PC-3 (cell line): ENCODE measurements at regions not wholly inside any gene's neighbourhood (a gene's known extent, or its start where the extent isn't known, plus 50 kb on each side); places are given as distances from the start of the nearest gene placed in this dataset.
"Not testable (repeated sequence)": the region's sequence is repeated elsewhere in the genome, so short reads cannot be mapped to it uniquely, and the experiment has no call there.

ENCODE experiments used
- ATAC-seq: fragments of 200-7000 bp; cut with Tn5 transposase; 2 replicates; pipeline ENCODE4 v1.9.1; 2020; ENCODE audit warnings: mild to moderate bottlenecking, moderate library complexity
- BruUV-seq: library from RNA; stranded (reverse); fragments of 400-500 nt; replicated peaks from 2 replicates; lab custom pipeline; 2021; lab: Mats Ljungman, UMichigan
- CTCF ChIA-PET: fragments of 300-600 bp; sonication (Branson Sonifier 250); formaldehyde crosslinking; loops from one replicate; lab custom pipeline; 2022; ENCODE audit warnings: antibody characterized with exemption; lab: Charles Lee
- POLR2A ChIA-PET: fragments of 300-600 bp; sonication (Branson Sonifier 250); formaldehyde crosslinking; loops from one replicate; lab custom pipeline; 2022; ENCODE audit warnings: antibody characterized with exemption; ENCODE audit not compliant: unreplicated experiment; lab: Charles Lee
- DNase-seq: peaks from one replicate; pipeline ENCODE4 v3.0.0-alpha.2; 2015
- H2AFZ ChIP-seq: fragments of 300-600 bp; sonication (generic); 2 replicates; pipeline ENCODE4 v1.6.0; 2016; ENCODE audit warnings: antibody characterized with exemption, low read length
- H3F3A ChIP-seq: fragments of 300-600 bp; sonication (generic); one replicate; pipeline ENCODE4 v1.6.0; 2017; ENCODE audit warnings: antibody characterized with exemption, low read length, control low read depth, mild to moderate bottlenecking; ENCODE audit not compliant: unreplicated experiment
- H3K27ac ChIP-seq: fragments of 300-600 bp; sonication (generic); 2 replicates; pipeline ENCODE4 v1.5.1; 2016; ENCODE audit warnings: mild to moderate bottlenecking, low read length
- H3K27me3 ChIP-seq: fragments of 300-600 bp; sonication (generic); 2 replicates; pipeline ENCODE4 v1.6.1; 2016; ENCODE audit warnings: low read length, mixed read lengths
- H3K36me3 ChIP-seq: fragments of 300-600 bp; sonication (generic); 2 replicates; pipeline ENCODE4 v1.6.1; 2016; ENCODE audit warnings: low read depth, mixed run types, low read length, mixed read lengths
- H3K4me1 ChIP-seq: fragments of 300-600 bp; sonication (generic); 2 replicates; pipeline ENCODE4 v1.5.1; 2016; ENCODE audit warnings: low read length; ENCODE audit not compliant: insufficient read depth
- H3K4me2 ChIP-seq: fragments of 300-600 bp; sonication (generic); 2 replicates; pipeline ENCODE4 v1.6.0; 2016; ENCODE audit warnings: low read length
- H3K4me3 ChIP-seq: fragments of 300-600 bp; sonication (generic); 2 replicates; pipeline ENCODE4 v1.5.1; 2016; ENCODE audit warnings: mild to moderate bottlenecking, low read length, mixed read lengths
- H3K79me2 ChIP-seq: fragments of 300-600 bp; sonication (generic); 2 replicates; pipeline ENCODE4 v1.6.1; 2017; ENCODE audit warnings: low read length, mixed read lengths
- H3K9ac ChIP-seq: fragments of 300-600 bp; sonication (generic); 2 replicates; pipeline ENCODE4 v1.6.0; 2016; ENCODE audit warnings: mild to moderate bottlenecking, low read length
- H3K9me2 ChIP-seq: fragments of 300-600 bp; sonication (generic); replicated peaks from 2 replicates; pipeline ENCODE4 v1.6.1; 2016; ENCODE audit warnings: mixed run types, low read length, mixed read lengths
- H3K9me3 ChIP-seq: fragments of 300-600 bp; sonication (generic); 2 replicates; pipeline ENCODE4 v1.6.1; 2016; ENCODE audit warnings: low read length, mixed read lengths
- H4K20me1 ChIP-seq: fragments of 300-600 bp; sonication (generic); 2 replicates; pipeline ENCODE4 v1.6.1; 2016; ENCODE audit warnings: low read length, mixed read lengths
- CTCF ChIP-seq: fragments of 300-600 bp; sonication (generic); conservative IDR thresholded peaks from 2 replicates; pipeline ENCODE4 v1.5.1; 2017; ENCODE audit warnings: antibody characterized with exemption, low read depth, mild to moderate bottlenecking, low read length
- EZH2 ChIP-seq: fragments of 300-600 bp; sonication (generic); IDR thresholded peaks from one replicate; pipeline ENCODE4 v1.6.1; 2017; ENCODE audit warnings: antibody characterized with exemption, mild to moderate bottlenecking, low read length; ENCODE audit not compliant: unreplicated experiment
- EZH2phosphoT487 ChIP-seq: fragments of 300-600 bp; sonication (generic); IDR thresholded peaks from 2 replicates; pipeline ENCODE4 v1.6.1; 2018; ENCODE audit warnings: mild to moderate bottlenecking, antibody characterized with exemption, low read length, borderline replicate concordance
- intact Hi-C: fragments of 100-400 bp; cut with micrococcal nuclease; formaldehyde crosslinking; loops from 2 replicates; pipeline ENCODE4 v1.9.0; 2023

GRCh38 chr9:26639761-26640160 lies 252.8 kb downstream of the CAAP1 start:
- H2AFZ ChIP-seq, result no peak overlapping the region
- no peak overlapping the region for H3K4me2 ChIP-seq
- no peak for ATAC-seq
- no peak overlapping the region for H3K27ac ChIP-seq
- no TSS peak for BruUV-seq
- no peak overlapping the region for H3K4me3 ChIP-seq
- H3K79me2 ChIP-seq, result no peaks in the 10 kb centered on the region
- CTCF ChIA-PET, result no interaction called here
- POLR2A ChIA-PET, result no interaction called here
- no peaks in the 10 kb centered on the region for H3K9me3 ChIP-seq
- no peaks in the 10 kb centered on the region for H3K4me1 ChIP-seq
- H3F3A ChIP-seq, result no peaks in the 10 kb centered on the region
- H4K20me1 ChIP-seq, result no peaks in the 10 kb centered on the region
- no peaks in the 10 kb centered on the region for H3K9me2 ChIP-seq
- no peak for DNase-seq
- H3K27me3 ChIP-seq, result peaks cover 10% of the 10 kb centered on the region
- no peak overlapping the region for H3K9ac ChIP-seq
- TF ChIP-seq EZH2phosphoT487, result no peak
- no peak for TF ChIP-seq EZH2
- no peak for TF ChIP-seq CTCF
- intact Hi-C loops, result no loop called here
- no peaks in the 10 kb centered on the region for H3K36me3 ChIP-seq

GRCh38 chr9:26637101-26637500 lies 255.5 kb downstream of the CAAP1 start:
- DNase-seq (no peak), ATAC-seq (no peak)
- no peak for TF ChIP-seq EZH2phosphoT487
- no peak for TF ChIP-seq CTCF
- TF ChIP-seq EZH2, result no peak
- Histone ChIP-seq H3K9me3 (no peaks in the 10 kb centered on the region), H3K79me2 (no peaks in the 10 kb centered on the region), H3K27ac (no peak overlapping the region), H3K9ac (no peak overlapping the region), H3K9me2 (no peaks in the 10 kb centered on the region), H3K4me2 (no peak overlapping the region), H3K27me3 (no peaks in the 10 kb centered on the region), H3K4me3 (no peak overlapping the region), H2AFZ (no peak overlapping the region), H3K4me1 (no peaks in the 10 kb centered on the region), H4K20me1 (no peaks in the 10 kb centered on the region), H3F3A (no peaks in the 10 kb centered on the region), H3K36me3 (no peaks in the 10 kb centered on the region)
- ChIA-PET CTCF (no interaction called here), POLR2A (no interaction called here)
- intact Hi-C loops, result no loop called here
- BruUV-seq, result no TSS peak

- not testable (repeated sequence) for H3K9ac ChIP-seq
- 0 out of 2 replicates have a peak overlapping the region, but pooled peaks have one; percentile 26 for H2AFZ ChIP-seq
Observed at GRCh38 chr9:26613851-26614350, 278.7 kb downstream of the CAAP1 start.

More at GRCh38 chr9:26613851-26614350, 278.7 kb downstream of the CAAP1 start:
- H3K36me3 ChIP-seq, H3F3A ChIP-seq, ATAC-seq, H3K4me1 ChIP-seq, H3K27ac ChIP-seq, H4K20me1 ChIP-seq, H3K9me3 ChIP-seq, CTCF ChIA-PET, BruUV-seq, POLR2A ChIA-PET, H3K27me3 ChIP-seq, H3K9me2 ChIP-seq, H3K79me2 ChIP-seq, H3K4me3 ChIP-seq, H3K4me2 ChIP-seq, DNase-seq: not testable (repeated sequence)
- intact Hi-C loops, result loop anchor here (5.0 kb wide), 1 partner anchor 287 kb away; no protein-coding TSS in a partner anchor
